ENCODE measurements at regions not wholly inside any gene's neighbourhood (a gene's known extent, or its start where the extent isn't known, plus 50 kb on each side); places are given as distances from the start of the nearest gene placed in this dataset.

GRCh38 chr2:2399396-2399795 is 68.3 kb upstream of the MYT1L start:
- TF ChIP-seq RCOR1 (IDR thresholded peaks at IDR 0.05; ENCODE audit: low read length) (no peak), NFIC (IDR thresholded peaks at IDR 0.05; ENCODE audit: borderline replicate concordance) (no peak), EP300 (IDR thresholded peaks at IDR 0.05; ENCODE audit: borderline replicate concordance in 1 of 2, low read depth in 1 of 2, low read length in 1 of 2) (no peak), TCF12 (IDR thresholded peaks at IDR 0.05) (no peak), JUND (IDR thresholded peaks at IDR 0.05) (no peak), CTCF (IDR thresholded peaks at IDR 0.05) (no peak), EZH2phosphoT487 (IDR thresholded peaks at IDR 0.05; ENCODE audit: borderline replicate concordance, low read depth) (no peak), RXRA (IDR thresholded peaks at IDR 0.05; ENCODE audit: borderline replicate concordance, low read depth) (no peak)
